Ishikawa (cell line): ENCODE measurements at regions not wholly inside any gene's neighbourhood (a gene's known extent, or its start where the extent isn't known, plus 50 kb on each side); places are given as distances from the start of the nearest gene placed in this dataset.

Experiments used
- CREB1 ChIP-seq: IDR thresholded peaks from 2 replicates; pipeline ENCODE4 v1.6.1; 2012; ENCODE audit warnings: low read depth
- EGR1 ChIP-seq: IDR thresholded peaks from 2 replicates; pipeline ENCODE4 v1.6.1; 2012
- EP300 ChIP-seq: IDR thresholded peaks from 2 replicates; pipeline ENCODE4 v1.6.1; 2012; ENCODE audit warnings: borderline replicate concordance
- FOXM1 ChIP-seq: IDR thresholded peaks from 2 replicates; pipeline ENCODE4 v1.6.1; 2012; ENCODE audit warnings: low read depth, borderline replicate concordance
- MAX ChIP-seq: IDR thresholded peaks from 2 replicates; pipeline ENCODE4 v1.6.1; 2012
- NFIC ChIP-seq: IDR thresholded peaks from 2 replicates; pipeline ENCODE4 v1.6.1; 2012
- RAD21 ChIP-seq: IDR thresholded peaks from 2 replicates; pipeline ENCODE4 v1.6.1; 2012; ENCODE audit warnings: low read depth
- REST ChIP-seq: IDR thresholded peaks from 2 replicates; pipeline ENCODE4 v1.6.1; 2012; ENCODE audit warnings: low read depth, mild to moderate bottlenecking
- TAF1 ChIP-seq: IDR thresholded peaks from 2 replicates; pipeline ENCODE4 v1.6.1; 2012; ENCODE audit warnings: low read depth, mild to moderate bottlenecking
- TCF12 ChIP-seq: IDR thresholded peaks from 2 replicates; pipeline ENCODE4 v1.6.1; 2012; ENCODE audit warnings: low read depth
- TEAD4 ChIP-seq: IDR thresholded peaks from 2 replicates; pipeline ENCODE4 v1.6.1; 2012
- USF1 ChIP-seq: IDR thresholded peaks from 2 replicates; pipeline ENCODE4 v1.6.1; 2012
- YY1 ChIP-seq: IDR thresholded peaks from 2 replicates; pipeline ENCODE4 v1.6.1; 2012; ENCODE audit warnings: low read depth
- ZBTB7A ChIP-seq: IDR thresholded peaks from 2 replicates; pipeline ENCODE4 v1.6.1; 2012; ENCODE audit warnings: low read depth

- TF ChIP-seq FOXM1 (no peak), EP300 (no peak), REST (no peak), NFIC (no peak), YY1 (no peak), TCF12 (no peak), USF1 (no peak), RAD21 (no peak), TAF1 (no peak), ZBTB7A (no peak), MAX (no peak), EGR1 (no peak), CREB1 (no peak), TEAD4 (no peak)
Measured at GRCh38 chr1:86231076-86231475, 74.5 kb upstream of the COL24A1 start.
